ENCODE measurements at regions not wholly inside any gene's neighbourhood (a gene's known extent, or its start where the extent isn't known, plus 50 kb on each side); places are given as distances from the start of the nearest gene placed in this dataset.
"Not testable (repeated sequence)": the region's sequence is repeated elsewhere in the genome, so short reads cannot be mapped to it uniquely, and the experiment has no call there.

- Mint-ChIP-seq H3K4me1 (peaks cover 4% of the 10 kb centered on the region), H3K27ac (no peak overlapping the region), H3K4me3 (no peak overlapping the region), H3K36me3 (ENCODE audit: low read depth) (no peaks in the 10 kb centered on the region), H3K9me3 (no peaks in the 10 kb centered on the region), H3K27me3 (ENCODE audit: low read depth) (peaks cover 27% of the 10 kb centered on the region)
- TF ChIP-seq CTCF (IDR thresholded peaks at IDR 0.05; ENCODE audit: unreplicated experiment in 3 of 3) = no peak
Observed at GRCh38 chr12:4191149-4191548, 82.4 kb upstream of the CCND2 start.

- H3K4me3 Mint-ChIP-seq = no peak overlapping the region
- H3K27me3 Mint-ChIP-seq (ENCODE audit: low read depth) = peaks cover 23% of the 10 kb centered on the region
- no peak for TF ChIP-seq CTCF (IDR thresholded peaks at IDR 0.05; ENCODE audit: unreplicated experiment in 3 of 3)
- H3K9me3 Mint-ChIP-seq = no peaks in the 10 kb centered on the region
- H3K36me3 Mint-ChIP-seq (ENCODE audit: low read depth) = no peaks in the 10 kb centered on the region
- no peak overlapping the region for H3K27ac Mint-ChIP-seq
- H3K4me1 Mint-ChIP-seq = peaks cover 4% of the 10 kb centered on the region
Observed at GRCh38 chr12:4190366-4191063, 83.0 kb upstream of the CCND2 start.

GRCh38 chr12:4189721-4190120 lies 83.8 kb upstream of the CCND2 start:
- Mint-ChIP-seq H3K27me3 (ENCODE audit: low read depth) (peaks cover 16% of the 10 kb centered on the region), H3K27ac (no peak overlapping the region), H3K9me3 (no peaks in the 10 kb centered on the region), H3K4me3 (no peak overlapping the region), H3K4me1 (peaks cover 4% of the 10 kb centered on the region), H3K36me3 (ENCODE audit: low read depth) (no peaks in the 10 kb centered on the region)
- no peak for TF ChIP-seq CTCF (IDR thresholded peaks at IDR 0.05; ENCODE audit: unreplicated experiment in 3 of 3)

- H3K27me3 Mint-ChIP-seq (ENCODE audit: low read depth) = no peaks in the 10 kb centered on the region
- H3K4me3 Mint-ChIP-seq = no peak overlapping the region
- H3K4me1 Mint-ChIP-seq = no peaks in the 10 kb centered on the region
- TF ChIP-seq CTCF (IDR thresholded peaks at IDR 0.05; ENCODE audit: unreplicated experiment in 3 of 3) = no peak
- H3K36me3 Mint-ChIP-seq (ENCODE audit: low read depth) = no peaks in the 10 kb centered on the region
- H3K27ac Mint-ChIP-seq = no peak overlapping the region
- peaks cover 6% of the 10 kb centered on the region for H3K9me3 Mint-ChIP-seq
Observed at GRCh38 chr12:4187916-4188315, 85.6 kb upstream of the CCND2 start.

GRCh38 chr12:4187315-4187714 lies 86.2 kb upstream of the CCND2 start:
- not testable (repeated sequence) for H3K4me1 Mint-ChIP-seq, H3K4me3 Mint-ChIP-seq
- H3K9me3 Mint-ChIP-seq = peaks cover 11% of the 10 kb centered on the region

GRCh38 chr12:4178424-4179170 lies 95.0 kb upstream of the CCND2 start:
- H3K9me3 Mint-ChIP-seq = peaks cover 21% of the 10 kb centered on the region
- peaks cover 5% of the 10 kb centered on the region for H3K27me3 Mint-ChIP-seq (ENCODE audit: low read depth)
- no peak overlapping the region for H3K4me3 Mint-ChIP-seq
- TF ChIP-seq CTCF (IDR thresholded peaks at IDR 0.05; ENCODE audit: unreplicated experiment in 3 of 3) = no peak
- no peaks in the 10 kb centered on the region for H3K4me1 Mint-ChIP-seq
- no peak overlapping the region for H3K27ac Mint-ChIP-seq
- H3K36me3 Mint-ChIP-seq (ENCODE audit: low read depth) = no peaks in the 10 kb centered on the region

More at GRCh38 chr12:4187315-4187714, 86.2 kb upstream of the CCND2 start:
- not testable (repeated sequence) for H3K27me3 Mint-ChIP-seq (ENCODE audit: low read depth); H3K27ac Mint-ChIP-seq; H3K36me3 Mint-ChIP-seq (ENCODE audit: low read depth)
